ENCODE measurements at regions not wholly inside any gene's neighbourhood (a gene's known extent, or its start where the extent isn't known, plus 50 kb on each side); places are given as distances from the start of the nearest gene placed in this dataset.

DNA sequence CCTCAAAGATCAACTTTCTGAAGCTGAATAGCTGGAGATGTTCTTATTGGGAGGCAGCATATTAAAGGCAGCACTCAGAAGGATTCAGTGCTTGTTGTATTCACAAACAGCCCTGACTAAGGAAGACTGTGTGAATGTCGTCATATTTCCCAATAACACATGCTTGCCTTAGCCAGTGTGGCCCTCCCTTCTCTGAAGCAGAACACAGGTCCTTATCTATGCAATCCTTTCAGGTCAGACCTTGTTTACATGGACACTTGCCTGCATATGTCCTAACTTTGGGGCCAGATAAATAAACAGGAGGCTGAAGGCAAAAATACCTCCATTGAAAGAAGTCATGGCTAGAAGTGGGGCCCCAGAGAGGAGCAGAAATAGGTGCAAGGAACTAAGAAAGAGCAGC, 97.2 kb downstream of the SLC4A3 start:
- no peak for DNase-seq (ENCODE audit: low read depth)
- H3K4me3 ChIP-seq (ENCODE audit: low read depth, low read length) = no peak overlapping the region
- TF ChIP-seq, protein P1, sequence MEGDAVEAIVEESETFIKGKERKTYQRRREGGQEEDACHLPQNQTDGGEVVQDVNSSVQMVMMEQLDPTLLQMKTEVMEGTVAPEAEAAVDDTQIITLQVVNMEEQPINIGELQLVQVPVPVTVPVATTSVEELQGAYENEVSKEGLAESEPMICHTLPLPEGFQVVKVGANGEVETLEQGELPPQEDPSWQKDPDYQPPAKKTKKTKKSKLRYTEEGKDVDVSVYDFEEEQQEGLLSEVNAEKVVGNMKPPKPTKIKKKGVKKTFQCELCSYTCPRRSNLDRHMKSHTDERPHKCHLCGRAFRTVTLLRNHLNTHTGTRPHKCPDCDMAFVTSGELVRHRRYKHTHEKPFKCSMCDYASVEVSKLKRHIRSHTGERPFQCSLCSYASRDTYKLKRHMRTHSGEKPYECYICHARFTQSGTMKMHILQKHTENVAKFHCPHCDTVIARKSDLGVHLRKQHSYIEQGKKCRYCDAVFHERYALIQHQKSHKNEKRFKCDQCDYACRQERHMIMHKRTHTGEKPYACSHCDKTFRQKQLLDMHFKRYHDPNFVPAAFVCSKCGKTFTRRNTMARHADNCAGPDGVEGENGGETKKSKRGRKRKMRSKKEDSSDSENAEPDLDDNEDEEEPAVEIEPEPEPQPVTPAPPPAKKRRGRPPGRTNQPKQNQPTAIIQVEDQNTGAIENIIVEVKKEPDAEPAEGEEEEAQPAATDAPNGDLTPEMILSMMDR (IDR thresholded peaks at IDR 0.05; ENCODE audit: low read depth, low read length, missing control alignments) = no peak

DNA sequence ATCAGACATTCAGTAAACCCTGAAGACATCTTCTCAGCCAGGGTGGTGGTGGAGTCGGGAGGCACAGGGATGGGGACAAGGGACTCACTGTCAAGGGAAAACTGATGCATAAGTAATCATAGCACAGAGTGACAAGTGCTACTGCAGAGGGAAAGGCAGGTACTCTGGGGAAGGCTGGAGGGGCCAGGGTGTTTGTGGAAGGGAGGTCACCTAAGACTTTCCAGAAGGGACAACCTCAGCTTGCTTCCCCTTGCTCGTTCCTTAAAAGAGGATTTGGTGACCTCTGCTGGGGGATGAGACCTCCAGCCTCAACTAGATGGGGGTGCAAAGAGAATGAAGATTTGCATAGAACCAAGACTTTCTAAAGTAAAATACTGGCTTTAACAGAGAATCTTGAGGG, 99.5 kb downstream of the SLC4A3 start:
- H3K4me3 ChIP-seq (ENCODE audit: low read depth, low read length) = no peak overlapping the region
- TF ChIP-seq, protein P1 (IDR thresholded peaks at IDR 0.05; ENCODE audit: low read depth, low read length, missing control alignments) = no peak
- no peak for DNase-seq (ENCODE audit: low read depth)

DNA sequence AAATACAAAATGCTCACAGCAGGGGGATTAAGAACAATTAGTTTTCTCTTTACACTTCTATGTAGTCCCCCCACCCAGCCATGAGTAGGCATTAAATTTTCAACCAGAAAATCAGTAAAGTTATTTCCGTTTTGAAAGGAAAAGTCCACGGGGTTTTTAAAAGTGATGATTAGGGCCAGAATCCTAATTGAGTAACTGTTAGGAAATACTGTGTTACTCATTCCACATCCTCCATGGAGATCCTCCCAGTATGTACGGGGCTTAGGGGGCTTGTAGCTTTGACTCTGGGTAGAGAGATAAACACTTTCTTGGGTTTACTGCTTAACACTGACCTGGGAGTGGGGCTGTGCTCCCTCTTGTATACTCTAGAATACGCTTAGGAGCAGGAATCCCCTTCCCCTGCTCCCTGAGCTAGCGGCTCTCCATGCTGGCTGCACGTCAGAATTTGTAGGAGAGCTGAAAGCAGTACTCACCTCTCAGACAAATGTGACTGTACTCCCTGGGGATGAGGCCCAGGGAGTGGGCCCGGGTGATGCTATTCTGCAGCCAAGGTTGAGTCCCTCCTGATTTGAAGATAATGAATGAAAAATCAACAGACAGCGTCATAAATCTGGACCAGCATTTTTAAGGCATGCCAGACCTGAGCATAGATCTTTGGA, 100.5 kb downstream of the SLC4A3 start:
- H3K4me3 ChIP-seq (ENCODE audit: low read depth, low read length) = no peak overlapping the region
- TF ChIP-seq, protein P1 (IDR thresholded peaks at IDR 0.05; ENCODE audit: low read depth, low read length, missing control alignments) = no peak
- DNase-seq (ENCODE audit: low read depth) = no peak

DNA sequence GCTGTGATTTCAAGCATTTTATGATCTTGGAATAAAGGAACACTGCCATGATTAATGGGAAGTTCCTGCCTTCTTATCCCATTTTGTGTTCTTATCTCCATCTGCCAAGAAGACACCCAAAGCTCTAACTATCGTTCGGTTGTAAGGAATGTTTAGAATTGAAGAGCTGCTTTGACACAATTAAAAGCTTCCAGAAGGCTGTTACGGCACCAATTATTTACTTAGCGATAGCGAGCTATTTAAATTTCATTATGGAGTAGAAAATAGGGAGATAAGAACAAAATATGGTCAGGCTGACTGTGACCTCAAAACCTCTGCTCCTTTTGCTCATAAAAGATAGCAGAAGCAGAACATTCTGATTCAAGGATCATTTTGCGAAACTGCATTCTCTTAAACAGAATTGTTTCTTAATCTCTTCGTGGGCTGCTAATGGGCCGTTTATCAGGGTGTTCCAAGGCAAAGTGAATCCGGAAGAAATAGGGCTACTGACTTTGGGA, 101.6 kb downstream of the SLC4A3 start:
- TF ChIP-seq, protein P1 (IDR thresholded peaks at IDR 0.05; ENCODE audit: low read depth, low read length, missing control alignments) = no peak
- no peak overlapping the region for H3K4me3 ChIP-seq (ENCODE audit: low read depth, low read length)
- DNase-seq (ENCODE audit: low read depth) = no peak

DNA sequence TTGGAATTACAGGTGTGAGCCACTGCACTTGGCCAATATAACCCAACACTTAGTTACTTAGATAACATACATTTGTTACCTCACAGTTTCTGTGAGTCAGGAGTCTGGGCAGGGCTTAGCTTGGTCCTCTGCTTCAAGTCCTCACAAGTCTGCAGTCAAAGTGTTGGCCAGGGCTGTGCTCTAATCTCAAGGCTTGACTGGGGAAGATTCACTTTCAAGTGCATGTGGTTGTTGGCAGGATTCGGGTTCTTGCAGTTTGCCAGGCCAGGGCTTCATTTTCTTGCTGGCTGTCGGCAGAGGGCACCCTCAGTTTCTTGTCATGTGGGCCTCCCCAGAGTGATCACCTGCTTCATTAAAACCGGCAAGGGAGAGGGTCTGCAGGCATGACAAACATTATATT, 103.7 kb downstream of the SLC4A3 start:
- TF ChIP-seq, protein P1 (IDR thresholded peaks at IDR 0.05; ENCODE audit: low read depth, low read length, missing control alignments) = no peak
- H3K4me3 ChIP-seq (ENCODE audit: low read depth, low read length) = no peak overlapping the region
- DNase-seq (ENCODE audit: low read depth) = no peak

DNA sequence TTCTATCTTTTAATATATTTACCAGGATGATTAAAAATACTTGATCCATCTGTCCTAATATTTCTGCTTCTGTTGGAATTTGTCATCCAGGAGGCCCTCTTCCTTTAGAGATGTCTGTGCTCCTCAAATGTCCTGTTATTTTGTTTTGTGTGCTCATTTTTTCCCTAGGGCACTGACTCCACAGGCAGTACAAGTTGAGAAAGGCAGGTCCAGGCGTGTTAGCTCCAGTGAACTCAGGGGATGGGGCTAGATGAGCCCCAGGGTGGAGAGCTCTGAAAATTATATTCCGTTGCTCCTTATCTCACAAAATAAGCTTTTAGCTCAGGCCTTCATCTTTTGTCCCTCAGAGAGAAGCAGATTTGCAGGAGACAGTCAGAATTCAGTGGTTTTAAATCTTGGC, 105.7 kb downstream of the SLC4A3 start:
- TF ChIP-seq, protein P1 (IDR thresholded peaks at IDR 0.05; ENCODE audit: low read depth, low read length, missing control alignments) = no peak
- DNase-seq (ENCODE audit: low read depth) = no peak
- H3K4me3 ChIP-seq (ENCODE audit: low read depth, low read length) = no peak overlapping the region

DNA sequence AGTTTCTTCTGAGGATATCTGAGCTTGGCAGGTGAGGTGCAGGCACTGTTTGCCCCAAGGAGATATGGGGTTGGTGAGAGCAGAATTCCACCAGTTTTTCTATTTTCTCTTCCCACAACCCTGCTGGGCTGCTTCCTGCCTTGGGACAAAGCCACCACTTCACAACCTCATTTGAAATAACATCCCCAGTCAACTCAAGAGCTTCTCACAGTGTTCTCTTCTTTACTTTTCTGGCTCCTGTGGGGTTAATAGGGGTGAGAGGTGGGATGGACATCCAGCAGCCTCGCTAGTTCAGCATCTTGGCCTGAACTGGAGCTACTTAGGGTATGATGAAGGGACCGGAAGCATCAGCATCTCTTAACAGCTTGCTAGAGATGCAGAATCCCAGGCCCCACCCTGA, 106.3 kb downstream of the SLC4A3 start:
- TF ChIP-seq, protein P1 (IDR thresholded peaks at IDR 0.05; ENCODE audit: low read depth, low read length, missing control alignments) = no peak
- no peak for DNase-seq (ENCODE audit: low read depth)
- H3K4me3 ChIP-seq (ENCODE audit: low read depth, low read length) = no peak overlapping the region
